ENCODE measurements at regions not wholly inside any gene's neighbourhood (a gene's known extent, or its start where the extent isn't known, plus 50 kb on each side); places are given as distances from the start of the nearest gene placed in this dataset.
A peak's percentile ranks its signal among the peaks of the same experiment; 100 is the strongest.

- no TSS peak for BruUV-seq (replicated peaks)
- CTCF ChIA-PET: no interaction called here
- peak; percentile 49 for TF ChIP-seq CTCF (conservative IDR thresholded peaks at IDR 0.05; ENCODE audit: low read depth, low read length)
- no peak for TF ChIP-seq EZH2 (IDR thresholded peaks at IDR 0.05; ENCODE audit: borderline replicate concordance, low read depth, low read length, poor library complexity, severe bottlenecking)
These were observed 100.9 kb upstream of the HCN1 start for GRCh38 chr5:45796959-45797553.

GRCh38 chr5:45795458-45795857 is 99.3 kb upstream of the HCN1 start:
- ChIA-PET CTCF (no interaction called here), POLR2A (ENCODE audit: low non-redundant PET) (interaction anchor here (0.7 kb wide), 1 partner anchor 54 kb away, joined by 6 read pairs; no protein-coding TSS in a partner anchor)
- Histone ChIP-seq H3K4me3 (ENCODE audit: low read depth, low read length, poor library complexity, severe bottlenecking) (no peak overlapping the region), H3K27me3 (replicated peaks; ENCODE audit: insufficient read depth, low read depth, low read length, poor library complexity) (no peaks in the 10 kb centered on the region), H3K27ac (ENCODE audit: low read depth, low read length, poor library complexity, severe bottlenecking) (no peak overlapping the region), H3K36me3 (ENCODE audit: insufficient read depth, low read length, poor library complexity, severe bottlenecking) (no peaks in the 10 kb centered on the region), H3K9me3 (ENCODE audit: low read depth, low read length, poor library complexity, severe bottlenecking) (peaks cover 3% of the 10 kb centered on the region), H3K4me1 (ENCODE audit: insufficient read depth, low read length, poor library complexity, severe bottlenecking) (no peaks in the 10 kb centered on the region)
- BruUV-seq (replicated peaks): no TSS peak
- intact Hi-C loops (cut with micrococcal nuclease; ENCODE audit: unreplicated experiment): no loop called here
- TF ChIP-seq EZH2 (IDR thresholded peaks at IDR 0.05; ENCODE audit: borderline replicate concordance, low read depth, low read length, poor library complexity, severe bottlenecking) (no peak), CTCF (conservative IDR thresholded peaks at IDR 0.05; ENCODE audit: low read depth, low read length) (0 out of 2 replicates have a peak, but pooled peaks have one; percentile 11)
- DNase-seq (ENCODE audit: low spot score): no peak

More at GRCh38 chr5:45796959-45797553, 100.9 kb upstream of the HCN1 start:
- intact Hi-C loops (cut with micrococcal nuclease; ENCODE audit: unreplicated experiment): no loop called here
- POLR2A ChIA-PET (ENCODE audit: low non-redundant PET): no interaction called here
- no peaks in the 10 kb centered on the region for H3K4me1 ChIP-seq (ENCODE audit: insufficient read depth, low read length, poor library complexity, severe bottlenecking)
- H3K27me3 ChIP-seq (replicated peaks; ENCODE audit: insufficient read depth, low read depth, low read length, poor library complexity): no peaks in the 10 kb centered on the region
- no peak overlapping the region for H3K4me3 ChIP-seq (ENCODE audit: low read depth, low read length, poor library complexity, severe bottlenecking)
- no peaks in the 10 kb centered on the region for H3K36me3 ChIP-seq (ENCODE audit: insufficient read depth, low read length, poor library complexity, severe bottlenecking)
- no peak overlapping the region for H3K27ac ChIP-seq (ENCODE audit: low read depth, low read length, poor library complexity, severe bottlenecking)
- H3K9me3 ChIP-seq (ENCODE audit: low read depth, low read length, poor library complexity, severe bottlenecking): peaks cover 8% of the 10 kb centered on the region
- peak; percentile 15 for DNase-seq (ENCODE audit: low spot score)

GRCh38 chr5:45793638-45794532 is 97.7 kb upstream of the HCN1 start:
- ChIA-PET CTCF (no interaction called here), POLR2A (ENCODE audit: low non-redundant PET) (no interaction called here)

More at GRCh38 chr5:45793638-45794532, 97.7 kb upstream of the HCN1 start:
- Histone ChIP-seq H3K4me1 (ENCODE audit: insufficient read depth, low read length, poor library complexity, severe bottlenecking) (no peaks in the 10 kb centered on the region), H3K4me3 (ENCODE audit: low read depth, low read length, poor library complexity, severe bottlenecking) (no peak overlapping the region), H3K9me3 (ENCODE audit: low read depth, low read length, poor library complexity, severe bottlenecking) (peaks cover 3% of the 10 kb centered on the region), H3K27ac (ENCODE audit: low read depth, low read length, poor library complexity, severe bottlenecking) (no peak overlapping the region), H3K36me3 (ENCODE audit: insufficient read depth, low read length, poor library complexity, severe bottlenecking) (no peaks in the 10 kb centered on the region), H3K27me3 (replicated peaks; ENCODE audit: insufficient read depth, low read depth, low read length, poor library complexity) (no peaks in the 10 kb centered on the region)
- intact Hi-C loops (cut with micrococcal nuclease; ENCODE audit: unreplicated experiment): no loop called here
- no TSS peak for BruUV-seq (replicated peaks)
- no peak for DNase-seq (ENCODE audit: low spot score)
- TF ChIP-seq EZH2 (IDR thresholded peaks at IDR 0.05; ENCODE audit: borderline replicate concordance, low read depth, low read length, poor library complexity, severe bottlenecking): no peak
- no peak for TF ChIP-seq CTCF (conservative IDR thresholded peaks at IDR 0.05; ENCODE audit: low read depth, low read length)

All from A673 (cell line).